GM23248 (cell line): ENCODE measurements at regions not wholly inside any gene's neighbourhood (a gene's known extent, or its start where the extent isn't known, plus 50 kb on each side); places are given as distances from the start of the nearest gene placed in this dataset.

ENCODE experiments used
- DNase-seq: peaks from one replicate; pipeline ENCODE4 v3.0.0-alpha.2; 2015
- H2AFZ ChIP-seq: fragments of 200-600 bp; sonication (generic); 2 replicates; pipeline ENCODE4 v1.6.1; 2016; ENCODE audit warnings: antibody characterized with exemption
- H3F3A ChIP-seq: fragments of 200-600 bp; sonication (generic); 2 replicates; pipeline ENCODE4 v1.6.1; 2016; ENCODE audit warnings: mild to moderate bottlenecking, antibody characterized with exemption, mixed run types; ENCODE audit not compliant: insufficient read depth
- H3K27ac ChIP-seq: fragments of 200-600 bp; sonication (generic); 2 replicates; pipeline ENCODE4 v1.5.1; 2016; ENCODE audit warnings: mild to moderate bottlenecking
- H3K27me3 ChIP-seq: fragments of 200-600 bp; sonication (generic); replicated peaks from 2 replicates; pipeline ENCODE4 v1.6.1; 2016; ENCODE audit warnings: mild to moderate bottlenecking; ENCODE audit not compliant: insufficient read depth
- H3K36me3 ChIP-seq: fragments of 200-600 bp; sonication (generic); 2 replicates; pipeline ENCODE4 v1.6.1; 2016; ENCODE audit warnings: low read depth, mild to moderate bottlenecking
- H3K4me1 ChIP-seq: fragments of 200-600 bp; sonication (generic); 2 replicates; pipeline ENCODE4 v1.6.1; 2016; ENCODE audit warnings: mild to moderate bottlenecking; ENCODE audit not compliant: insufficient read depth
- H3K4me2 ChIP-seq: fragments of 200-600 bp; sonication (generic); one replicate; pipeline ENCODE4 v1.6.1; 2016; ENCODE audit warnings: mild to moderate bottlenecking; ENCODE audit not compliant: unreplicated experiment
- H3K4me3 ChIP-seq: fragments of 200-600 bp; sonication (generic); 2 replicates; pipeline ENCODE4 v1.5.1; 2016; ENCODE audit warnings: mild to moderate bottlenecking
- H3K79me2 ChIP-seq: fragments of 200-600 bp; sonication (generic); 2 replicates; pipeline ENCODE4 v1.6.1; 2016; ENCODE audit warnings: mild to moderate bottlenecking; ENCODE audit not compliant: insufficient read depth
- H3K9ac ChIP-seq: fragments of 200-600 bp; sonication (generic); 2 replicates; pipeline ENCODE4 v1.6.1; 2016; ENCODE audit warnings: mild to moderate bottlenecking
- H3K9me2 ChIP-seq: fragments of 200-600 bp; sonication (generic); 2 replicates; pipeline ENCODE4 v1.6.1; 2016; ENCODE audit warnings: mixed run types, mild to moderate bottlenecking, moderate library complexity; ENCODE audit not compliant: insufficient read depth
- H3K9me3 ChIP-seq: fragments of 200-600 bp; sonication (generic); one replicate; pipeline ENCODE4 v1.6.1; 2017; ENCODE audit warnings: low read depth
- H4K20me1 ChIP-seq: fragments of 200-600 bp; sonication (generic); 2 replicates; pipeline ENCODE4 v1.6.0; 2016; ENCODE audit not compliant: insufficient read depth
- EZH2 ChIP-seq: fragments of 200-600 bp; sonication (generic); IDR thresholded peaks from 2 replicates; pipeline ENCODE4 v1.6.1; 2018; ENCODE audit warnings: antibody characterized with exemption, mild to moderate bottlenecking; ENCODE audit not compliant: insufficient read depth, poor library complexity, severe bottlenecking
- EZH2phosphoT487 ChIP-seq: fragments of 200-600 bp; sonication (generic); IDR thresholded peaks from 2 replicates; pipeline ENCODE4 v1.6.1; 2018; ENCODE audit warnings: antibody characterized with exemption, moderate library complexity, mild to moderate bottlenecking, low read depth; ENCODE audit not compliant: insufficient read depth
- WGBS, 2 experiments: methylation state at CpG; one replicate each; pipeline ENCODE4 v1.1.6; 2015 to 2017; ENCODE audit warnings: low lambda C conversion rate in 2 of 2, low coverage in 1 of 2; ENCODE audit errors: missing lambda C conversion rate in 2 of 2; 5-methylcytosine and 5-hydroxymethylcytosine counted together
- in situ Hi-C: fragments of 300-500 bp; cut with MboI; formaldehyde crosslinking; loops from 2 replicates; pipeline ENCODE4 v1.15.0; 2020

GRCh38 chrY:14468151-14468683 is 56.1 kb upstream of the NLGN4Y start:
- Histone ChIP-seq H3K9me2 (no peaks in the 10 kb centered on the region), H3K36me3 (no peaks in the 10 kb centered on the region), H3K79me2 (no peaks in the 10 kb centered on the region), H4K20me1 (no peaks in the 10 kb centered on the region), H3K9me3 (no peaks in the 10 kb centered on the region), H3K4me1 (no peaks in the 10 kb centered on the region), H3K27ac (no peak overlapping the region), H3K4me2 (no peak overlapping the region), H2AFZ (no peak overlapping the region), H3K9ac (no peak overlapping the region), H3K4me3 (no peak overlapping the region), H3F3A (no peaks in the 10 kb centered on the region), H3K27me3 (no peaks in the 10 kb centered on the region)
- TF ChIP-seq EZH2phosphoT487 (no peak), EZH2 (no peak)
- no peak for DNase-seq
- 38 to 42% methylated on average over 1 of the region's 1 CpG for WGBS, 2 experiments
- in situ Hi-C loops: no loop called here

DNA sequence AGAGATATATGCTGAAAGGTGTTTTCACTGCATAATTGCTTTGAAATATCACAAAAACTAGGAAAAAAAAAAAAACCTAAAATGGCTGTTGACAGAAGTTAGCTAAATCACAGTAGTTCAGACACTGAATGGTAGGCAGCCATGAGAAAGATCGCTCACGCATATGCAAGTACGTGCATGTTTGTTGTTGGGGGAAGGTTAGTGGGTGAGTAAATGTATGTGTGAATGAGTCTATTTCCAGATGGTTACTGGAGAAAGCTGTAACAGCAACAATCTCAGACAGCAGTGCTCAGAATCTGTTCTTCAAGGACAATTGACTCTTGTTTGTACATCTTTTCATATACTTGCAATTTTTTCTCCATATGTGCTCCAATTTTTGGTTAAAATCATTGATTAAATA is 51.9 kb upstream of the NLGN4Y start:
- Histone ChIP-seq H3K79me2 (no peaks in the 10 kb centered on the region), H3K9me3 (no peaks in the 10 kb centered on the region), H3K36me3 (no peaks in the 10 kb centered on the region), H3K9me2 (no peaks in the 10 kb centered on the region), H3K27me3 (no peaks in the 10 kb centered on the region), H2AFZ (no peak overlapping the region), H3K27ac (no peak overlapping the region), H3K9ac (no peak overlapping the region), H3F3A (no peaks in the 10 kb centered on the region), H4K20me1 (no peaks in the 10 kb centered on the region), H3K4me1 (no peaks in the 10 kb centered on the region), H3K4me3 (no peak overlapping the region), H3K4me2 (no peak overlapping the region)
- WGBS, 2 experiments: 6 to 19% methylated on average over 3 of the region's 3 CpGs
- DNase-seq: no peak
- TF ChIP-seq EZH2phosphoT487 (no peak), EZH2 (no peak)
- in situ Hi-C loops: no loop called here

GRCh38 chrY:14473320-14473719 is 51.0 kb upstream of the NLGN4Y start:
- Histone ChIP-seq H3K4me2 (no peak overlapping the region), H3F3A (no peaks in the 10 kb centered on the region), H3K27ac (no peak overlapping the region), H4K20me1 (no peaks in the 10 kb centered on the region), H3K4me3 (no peak overlapping the region), H3K79me2 (no peaks in the 10 kb centered on the region), H3K9me3 (no peaks in the 10 kb centered on the region), H3K9me2 (no peaks in the 10 kb centered on the region), H3K27me3 (no peaks in the 10 kb centered on the region), H3K4me1 (no peaks in the 10 kb centered on the region), H2AFZ (no peak overlapping the region), H3K36me3 (no peaks in the 10 kb centered on the region), H3K9ac (no peak overlapping the region)
- peak; percentile 5 for DNase-seq
- WGBS, 2 experiments: 24 to 34% methylated on average over 3 of the region's 3 CpGs
- in situ Hi-C loops: no loop called here
- TF ChIP-seq EZH2phosphoT487 (no peak), EZH2 (no peak)
